OCI-LY1 (cell line): ENCODE measurements at regions not wholly inside any gene's neighbourhood (a gene's known extent, or its start where the extent isn't known, plus 50 kb on each side); places are given as distances from the start of the nearest gene placed in this dataset.

Experiments
- H2AFZ ChIP-seq: fragments of 200-600 bp; sonication (generic), shearing (Covaris generic); 2 replicates; pipeline ENCODE4 v1.6.0; 2014; ENCODE audit warnings: antibody characterized with exemption, mild to moderate bottlenecking, low read length
- H3F3A ChIP-seq: fragments of 200-600 bp; sonication (generic), shearing (Covaris generic); 2 replicates; pipeline ENCODE4 v1.6.0; 2014; ENCODE audit warnings: mild to moderate bottlenecking, antibody characterized with exemption, low read length, moderate library complexity; ENCODE audit not compliant: insufficient read depth
- H3K27ac ChIP-seq: fragments of 200-600 bp; sonication (generic); 2 replicates; pipeline ENCODE4 v1.5.1; 2014; ENCODE audit warnings: low read length, mixed run types, mild to moderate bottlenecking, low read depth; ENCODE audit not compliant: poor library complexity, severe bottlenecking
- H3K27me3 ChIP-seq: fragments of 200-600 bp; sonication (generic); 2 replicates; pipeline ENCODE4 v1.6.0; 2014; ENCODE audit warnings: antibody characterized with exemption, mild to moderate bottlenecking, low read length, moderate library complexity; ENCODE audit not compliant: insufficient read depth
- H3K36me3 ChIP-seq: fragments of 200-600 bp; sonication (generic); 2 replicates; pipeline ENCODE4 v1.6.1; 2014; ENCODE audit warnings: mild to moderate bottlenecking, antibody characterized with exemption, low read length, moderate library complexity, mixed read lengths; ENCODE audit not compliant: insufficient read depth
- H3K4me1 ChIP-seq: fragments of 200-600 bp; sonication (generic); 2 replicates; pipeline ENCODE4 v1.5.1; 2014; ENCODE audit warnings: mild to moderate bottlenecking, low read length, moderate library complexity; ENCODE audit not compliant: insufficient read depth, severe bottlenecking
- H3K4me2 ChIP-seq: fragments of 200-600 bp; sonication (generic), shearing (Covaris generic); 2 replicates; pipeline ENCODE4 v1.6.1; 2014; ENCODE audit warnings: low read length
- H3K4me3 ChIP-seq: fragments of 200-600 bp; sonication (generic); 2 replicates; pipeline ENCODE4 v1.5.1; 2014; ENCODE audit warnings: low read length, low read depth, mild to moderate bottlenecking, mixed read lengths; ENCODE audit not compliant: poor library complexity, severe bottlenecking
- H3K79me2 ChIP-seq: fragments of 200-600 bp; shearing (Covaris generic); 2 replicates; pipeline ENCODE4 v1.6.1; 2016; ENCODE audit warnings: mixed run types, low read length, mixed read lengths; ENCODE audit not compliant: insufficient read depth
- H3K9ac ChIP-seq: fragments of 200-600 bp; sonication (generic), shearing (Covaris generic); 2 replicates; pipeline ENCODE4 v1.6.1; 2014; ENCODE audit warnings: mild to moderate bottlenecking, low read length, mixed read lengths
- H3K9me2 ChIP-seq: fragments of 200-600 bp; sonication (generic), shearing (Covaris generic); 2 replicates; pipeline ENCODE4 v1.6.1; 2014; ENCODE audit warnings: low read depth, mild to moderate bottlenecking, low read length, mixed read lengths
- H3K9me3 ChIP-seq: fragments of 200-600 bp; shearing (Covaris generic); 2 replicates; pipeline ENCODE4 v1.6.1; 2014; ENCODE audit warnings: low read length, mixed read lengths
- H4K20me1 ChIP-seq: fragments of 200-600 bp; sonication (generic), shearing (Covaris generic); 2 replicates; pipeline ENCODE4 v1.6.0; 2016; ENCODE audit warnings: mild to moderate bottlenecking, low read length; ENCODE audit not compliant: insufficient read depth
- EZH2 ChIP-seq: fragments of 200-600 bp; sonication (generic), shearing (Covaris generic); IDR thresholded peaks from 2 replicates; pipeline ENCODE4 v1.8.0; 2017; ENCODE audit warnings: borderline replicate concordance, mixed run types, mild to moderate bottlenecking, antibody characterized with exemption, low read length, moderate library complexity, mixed read lengths
- TF ChIP-seq, protein P1 (sequence below): fragments of 200-600 bp; sonication (generic), shearing (Covaris generic); IDR thresholded peaks from 2 replicates; pipeline ENCODE4 v1.5.1; 2017; ENCODE audit warnings: mild to moderate bottlenecking, antibody characterized with exemption, low read length, moderate library complexity, mixed read lengths

- no peaks in the 10 kb centered on the region for H4K20me1 ChIP-seq
- no peaks in the 10 kb centered on the region for H3K4me1 ChIP-seq
- no peaks in the 10 kb centered on the region for H3K79me2 ChIP-seq
- H2AFZ ChIP-seq: no peak overlapping the region
- no peaks in the 10 kb centered on the region for H3K36me3 ChIP-seq
- H3K27me3 ChIP-seq: no peaks in the 10 kb centered on the region
- H3K4me3 ChIP-seq: no peak overlapping the region
- H3K9me2 ChIP-seq: no peaks in the 10 kb centered on the region
- H3K4me2 ChIP-seq: no peak overlapping the region
- peaks cover 3% of the 10 kb centered on the region; the same call in 1 of the 2 replicates for H3K9me3 ChIP-seq
- no peak overlapping the region for H3K9ac ChIP-seq
- no peak overlapping the region for H3K27ac ChIP-seq
- no peaks in the 10 kb centered on the region for H3F3A ChIP-seq
- TF ChIP-seq EZH2: no peak
- TF ChIP-seq, protein P1, sequence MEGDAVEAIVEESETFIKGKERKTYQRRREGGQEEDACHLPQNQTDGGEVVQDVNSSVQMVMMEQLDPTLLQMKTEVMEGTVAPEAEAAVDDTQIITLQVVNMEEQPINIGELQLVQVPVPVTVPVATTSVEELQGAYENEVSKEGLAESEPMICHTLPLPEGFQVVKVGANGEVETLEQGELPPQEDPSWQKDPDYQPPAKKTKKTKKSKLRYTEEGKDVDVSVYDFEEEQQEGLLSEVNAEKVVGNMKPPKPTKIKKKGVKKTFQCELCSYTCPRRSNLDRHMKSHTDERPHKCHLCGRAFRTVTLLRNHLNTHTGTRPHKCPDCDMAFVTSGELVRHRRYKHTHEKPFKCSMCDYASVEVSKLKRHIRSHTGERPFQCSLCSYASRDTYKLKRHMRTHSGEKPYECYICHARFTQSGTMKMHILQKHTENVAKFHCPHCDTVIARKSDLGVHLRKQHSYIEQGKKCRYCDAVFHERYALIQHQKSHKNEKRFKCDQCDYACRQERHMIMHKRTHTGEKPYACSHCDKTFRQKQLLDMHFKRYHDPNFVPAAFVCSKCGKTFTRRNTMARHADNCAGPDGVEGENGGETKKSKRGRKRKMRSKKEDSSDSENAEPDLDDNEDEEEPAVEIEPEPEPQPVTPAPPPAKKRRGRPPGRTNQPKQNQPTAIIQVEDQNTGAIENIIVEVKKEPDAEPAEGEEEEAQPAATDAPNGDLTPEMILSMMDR: no peak
Measured at GRCh38 chr3:82506204-82506603, 744.8 kb upstream of the GBE1 start.

DNA sequence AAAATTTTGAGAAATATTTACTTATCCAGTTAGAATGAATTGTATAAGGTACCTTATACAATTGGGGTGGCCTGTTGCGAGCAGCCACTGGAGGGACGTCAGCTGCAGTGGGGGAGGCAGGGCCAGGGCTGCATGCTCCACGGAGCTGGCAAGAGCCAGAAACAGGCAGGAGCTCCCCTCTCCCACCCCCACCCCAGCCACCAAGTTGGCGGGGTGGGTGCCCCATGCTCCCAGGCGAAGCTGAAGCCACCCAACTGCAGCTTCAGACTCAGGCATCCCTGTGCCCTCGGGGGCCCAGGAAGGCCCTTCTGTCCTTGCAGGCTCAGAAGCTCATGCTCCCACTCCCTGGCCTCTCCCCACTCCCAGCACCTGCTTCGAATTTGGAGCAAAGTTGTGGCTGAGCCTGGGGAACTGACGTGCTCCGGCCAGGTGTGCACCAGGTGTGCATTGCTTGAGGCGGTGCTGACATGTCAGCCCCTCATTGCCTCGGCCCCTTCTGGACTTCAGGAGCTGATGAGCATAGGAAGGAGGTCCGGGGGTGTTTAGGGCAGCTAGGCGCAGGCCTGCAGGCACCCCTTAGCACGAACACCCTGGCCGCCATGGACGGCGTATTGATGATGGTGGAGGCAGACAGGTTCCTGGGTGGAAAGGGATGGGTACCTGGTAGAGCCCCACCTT lies 743.8 kb upstream of the GBE1 start:
- Histone ChIP-seq H3K9me2 (no peaks in the 10 kb centered on the region), H3K4me1 (no peaks in the 10 kb centered on the region), H3K79me2 (no peaks in the 10 kb centered on the region), H4K20me1 (no peaks in the 10 kb centered on the region), H3F3A (no peaks in the 10 kb centered on the region), H3K27me3 (no peaks in the 10 kb centered on the region), H3K9me3 (peaks cover 3% of the 10 kb centered on the region; the same call in 1 of the 2 replicates), H3K27ac (no peak overlapping the region), H3K4me2 (no peak overlapping the region), H3K9ac (no peak overlapping the region), H2AFZ (no peak overlapping the region), H3K4me3 (no peak overlapping the region), H3K36me3 (no peaks in the 10 kb centered on the region)
- TF ChIP-seq EZH2: no peak
- TF ChIP-seq, protein P1: no peak

DNA sequence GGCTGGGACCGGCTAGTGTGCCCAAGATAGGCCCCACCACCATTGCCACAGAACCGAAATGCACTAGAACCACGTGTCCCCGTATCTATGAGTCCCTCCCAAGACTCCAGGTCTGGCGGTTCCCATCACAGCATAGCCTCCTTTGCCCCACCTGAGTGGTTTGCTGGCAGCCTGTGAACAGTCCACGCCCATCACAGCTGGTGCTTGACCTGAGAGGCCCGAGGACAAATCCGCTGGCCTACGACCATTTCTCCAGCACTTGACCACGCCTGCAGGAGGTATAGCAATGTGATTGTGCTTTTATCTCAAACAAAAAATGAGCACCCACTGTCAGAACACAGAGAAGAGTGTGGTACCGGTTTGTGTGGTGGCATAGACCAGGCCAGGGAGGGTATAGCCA lies 736.7 kb upstream of the GBE1 start:
- H3K4me3 ChIP-seq: no peak overlapping the region
- TF ChIP-seq, protein P1: no peak
- no peak for TF ChIP-seq EZH2
- H3F3A ChIP-seq: no peaks in the 10 kb centered on the region
- no peak overlapping the region for H2AFZ ChIP-seq
- no peaks in the 10 kb centered on the region for H4K20me1 ChIP-seq
- no peak overlapping the region for H3K4me2 ChIP-seq
- H3K27me3 ChIP-seq: no peaks in the 10 kb centered on the region
- no peaks in the 10 kb centered on the region for H3K36me3 ChIP-seq
- no peak overlapping the region for H3K9ac ChIP-seq
- H3K79me2 ChIP-seq: no peaks in the 10 kb centered on the region
- H3K4me1 ChIP-seq: peaks cover 3% of the 10 kb centered on the region
- H3K27ac ChIP-seq: no peak overlapping the region
- no peaks in the 10 kb centered on the region for H3K9me2 ChIP-seq
- H3K9me3 ChIP-seq: no peaks in the 10 kb centered on the region
